GM21381 (cell line): ENCODE measurements at regions not wholly inside any gene's neighbourhood (a gene's known extent, or its start where the extent isn't known, plus 50 kb on each side); places are given as distances from the start of the nearest gene placed in this dataset.

ENCODE experiments used
- ATAC-seq: cut with Tn5 transposase; IDR thresholded peaks from one replicate; pipeline ENCODE4 v1.9.1; 2021; ENCODE audit warnings: mild to moderate bottlenecking, moderate library complexity; ENCODE audit not compliant: unreplicated experiment

- ATAC-seq, result no peak
Measured at GRCh38 chr12:127257366-127257935, 1009.5 kb upstream of the TMEM132C start.

GRCh38 chr12:127260531-127260930 is 1006.4 kb upstream of the TMEM132C start:
- ATAC-seq, result no peak

- no peak for ATAC-seq
Measured at GRCh38 chr12:127260999-127261398, 1006.0 kb upstream of the TMEM132C start.

- ATAC-seq, result no peak
Measured at GRCh38 chr12:127262615-127263014, 1004.4 kb upstream of the TMEM132C start.

- ATAC-seq, result no peak
Measured at GRCh38 chr12:127263621-127264020, 1003.3 kb upstream of the TMEM132C start.

GRCh38 chr12:127267128-127267527 is 999.8 kb upstream of the TMEM132C start:
- no peak for ATAC-seq

GRCh38 chr12:127268213-127268612 is 998.8 kb upstream of the TMEM132C start:
- no peak for ATAC-seq

GRCh38 chr12:127268706-127269425 is 998.1 kb upstream of the TMEM132C start:
- ATAC-seq, result no peak

GRCh38 chr12:127270193-127270592 is 996.8 kb upstream of the TMEM132C start:
- no peak for ATAC-seq

- no peak for ATAC-seq
Measured at GRCh38 chr12:127271776-127272175, 995.2 kb upstream of the TMEM132C start.

- no peak for ATAC-seq
Measured at GRCh38 chr12:127272864-127273263, 994.1 kb upstream of the TMEM132C start.

- no peak for ATAC-seq
Measured at GRCh38 chr12:127273626-127274025, 993.3 kb upstream of the TMEM132C start.

GRCh38 chr12:127275416-127275815 is 991.6 kb upstream of the TMEM132C start:
- no peak for ATAC-seq

- peak; percentile 49 for ATAC-seq
Measured at GRCh38 chr12:127277882-127278281, 989.1 kb upstream of the TMEM132C start.

- ATAC-seq, result no peak
Measured at GRCh38 chr12:127278351-127278750, 988.6 kb upstream of the TMEM132C start.

- ATAC-seq, result no peak
Measured at GRCh38 chr12:127280393-127281275, 986.3 kb upstream of the TMEM132C start.

- ATAC-seq, result no peak
Measured at GRCh38 chr12:127282786-127283565, 984.0 kb upstream of the TMEM132C start.

GRCh38 chr12:127284021-127284420 is 982.9 kb upstream of the TMEM132C start:
- ATAC-seq, result no peak

GRCh38 chr12:127284870-127285431 is 982.0 kb upstream of the TMEM132C start:
- ATAC-seq, result no peak

- no peak for ATAC-seq
Measured at GRCh38 chr12:127286281-127286680, 980.7 kb upstream of the TMEM132C start.

- ATAC-seq, result no peak
Measured at GRCh38 chr12:127287256-127287655, 979.7 kb upstream of the TMEM132C start.
